Suprapubic skin (tissue), 4 donors: ENCODE measurements at regions not wholly inside any gene's neighbourhood (a gene's known extent, or its start where the extent isn't known, plus 50 kb on each side); places are given as distances from the start of the nearest gene placed in this dataset.

Experiments used
- POLR2A ChIP-seq, 2 donors: fragments of 450-650 bp; IDR thresholded peaks; one replicate each; pipeline ENCODE4 v1.6.1; 2017; ENCODE audit warnings: antibody characterized with exemption in 2 of 2, mild to moderate bottlenecking in 2 of 2, moderate library complexity in 2 of 2
- POLR2AphosphoS5 ChIP-seq, 3 donors: sonication (generic); formaldehyde crosslinking; IDR thresholded peaks; one replicate each; pipeline ENCODE4 v1.6.1; 2017; ENCODE audit warnings: antibody characterized with exemption in 3 of 3
- TF ChIP-seq, protein P1 (sequence below), 2 donors: fragments of 200-600 bp in 1 of 2; fragments of 450-650 bp in 1 of 2; sonication (generic) in 1 of 2; IDR thresholded peaks; one replicate each; pipeline ENCODE4 v1.5.1; 2016 to 2019; ENCODE audit warnings: antibody characterized with exemption in 2 of 2, mild to moderate bottlenecking in 1 of 2, moderate library complexity in 1 of 2

DNA sequence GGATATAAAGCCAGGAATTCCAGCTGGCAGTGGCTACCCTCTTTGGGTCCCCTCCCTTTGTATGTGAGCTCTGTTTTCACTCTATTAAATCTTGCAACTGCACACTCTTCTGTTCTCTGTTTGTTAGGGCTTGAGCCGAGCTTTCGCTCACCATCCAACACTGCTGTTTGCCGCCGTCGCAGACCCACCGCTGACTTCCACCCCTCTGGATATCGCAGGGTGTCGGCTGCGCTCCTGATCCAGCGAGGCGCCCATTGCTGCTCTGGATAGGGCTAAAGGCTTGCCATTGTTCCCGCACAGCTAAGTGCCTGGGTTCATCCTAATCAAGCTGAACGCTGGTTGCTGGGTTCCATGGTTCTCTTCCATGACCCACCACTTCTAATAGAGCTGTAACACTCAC is 1433.5 kb upstream of the ADGRB3 start:
- TF ChIP-seq, protein P1, sequence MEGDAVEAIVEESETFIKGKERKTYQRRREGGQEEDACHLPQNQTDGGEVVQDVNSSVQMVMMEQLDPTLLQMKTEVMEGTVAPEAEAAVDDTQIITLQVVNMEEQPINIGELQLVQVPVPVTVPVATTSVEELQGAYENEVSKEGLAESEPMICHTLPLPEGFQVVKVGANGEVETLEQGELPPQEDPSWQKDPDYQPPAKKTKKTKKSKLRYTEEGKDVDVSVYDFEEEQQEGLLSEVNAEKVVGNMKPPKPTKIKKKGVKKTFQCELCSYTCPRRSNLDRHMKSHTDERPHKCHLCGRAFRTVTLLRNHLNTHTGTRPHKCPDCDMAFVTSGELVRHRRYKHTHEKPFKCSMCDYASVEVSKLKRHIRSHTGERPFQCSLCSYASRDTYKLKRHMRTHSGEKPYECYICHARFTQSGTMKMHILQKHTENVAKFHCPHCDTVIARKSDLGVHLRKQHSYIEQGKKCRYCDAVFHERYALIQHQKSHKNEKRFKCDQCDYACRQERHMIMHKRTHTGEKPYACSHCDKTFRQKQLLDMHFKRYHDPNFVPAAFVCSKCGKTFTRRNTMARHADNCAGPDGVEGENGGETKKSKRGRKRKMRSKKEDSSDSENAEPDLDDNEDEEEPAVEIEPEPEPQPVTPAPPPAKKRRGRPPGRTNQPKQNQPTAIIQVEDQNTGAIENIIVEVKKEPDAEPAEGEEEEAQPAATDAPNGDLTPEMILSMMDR (IDR thresholded peaks at IDR 0.05): no peak
- TF ChIP-seq POLR2AphosphoS5 (IDR thresholded peaks at IDR 0.05): no peak
- no peak for TF ChIP-seq POLR2A (IDR thresholded peaks at IDR 0.05)
